Adrenal gland (tissue), 9 donors: ENCODE measurements at regions not wholly inside any gene's neighbourhood (a gene's known extent, or its start where the extent isn't known, plus 50 kb on each side); places are given as distances from the start of the nearest gene placed in this dataset.

Experiments used
- DNase-seq, 7 donors: peaks; one replicate each; pipeline ENCODE4 v3.0.0-alpha.2; 2019 to 2020
- H3K27ac ChIP-seq, 5 donors: fragments of 200-600 bp; sonication (generic) in 4 of 5; 1 replicate in 3 of 5; 2 replicates in 2 of 5; pipeline versions ENCODE4 v1.5.1 to v1.8.0; 2016 to 2020; ENCODE audit warnings: mild to moderate bottlenecking in 1 of 5
- H3K27me3 ChIP-seq: fragments of 200-600 bp; 2 replicates; pipeline ENCODE4 v1.8.0; 2021
- H3K36me3 ChIP-seq, 2 donors: fragments of 200-600 bp; replicated peaks in 1 of 2; 1 replicate in 1 of 2; 2 replicates in 1 of 2; pipeline versions ENCODE4 v1.5.1 to v1.8.0; 2018 to 2022
- H3K4me1 ChIP-seq, 2 donors: fragments of 200-600 bp; replicated peaks in 1 of 2; 1 replicate in 1 of 2; 2 replicates in 1 of 2; pipeline versions ENCODE4 v1.5.1 to v1.8.0; 2018 to 2021
- H3K4me3 ChIP-seq, 4 donors: fragments of 200-600 bp; sonication (generic) in 3 of 4; one replicate each; pipeline ENCODE4 v1.5.1; 2016 to 2018
- H3K9me3 ChIP-seq, 3 donors: fragments of 200-600 bp; sonication (generic) in 1 of 3; replicated peaks in 1 of 3; 1 replicate in 2 of 3; 2 replicates in 1 of 3; pipeline versions ENCODE4 v1.5.1 to v1.8.0; 2016 to 2021
- CTCF ChIP-seq, 6 experiments: fragments of 450-650 bp in 4 of 6; fragments of 200-600 bp in 2 of 6; sonication (generic) in 1 of 6; IDR thresholded peaks; 1 replicate in 5 of 6; 2 replicates in 1 of 6; pipeline versions ENCODE4 v1.5.1 to v1.8.0; 2016 to 2021; ENCODE audit warnings: antibody characterized with exemption in 6 of 6, mild to moderate bottlenecking in 2 of 6, moderate library complexity in 1 of 6
- POLR2A ChIP-seq, 2 donors: fragments of 450-650 bp; IDR thresholded peaks; one replicate each; pipeline ENCODE4 v1.6.1; 2017; ENCODE audit warnings: antibody characterized with exemption in 2 of 2, mild to moderate bottlenecking in 2 of 2, moderate library complexity in 1 of 2
- WGBS, 4 donors: extraction: QIAGEN DNeasy Blood & Tissue Kit in 2 of 4; methylation state at CpG; one replicate each; pipeline versions ENCODE4 v1.1.5 to v1.1.7; 2013 to 2017; 5-methylcytosine and 5-hydroxymethylcytosine counted together
- intact Hi-C, 2 donors: fragments of 100-400 bp; cut with DNase I; formaldehyde crosslinking; loops; one replicate each; pipeline versions ENCODE4 v1.14.1 to v1.15.0; 2022 to 2023
- donor health status: healthy with polysubstance abuse.
- donor health status: Bipolar disorder and iron deficiency.
- donor health status: DM: yes; HTN: yes; CAD: no.
- donor health status: DM: no; HTN: no; CAD: no.
- donor health status: DM: no; HTN: no; CAD: no.

GRCh38 chr20:40813029-40813431, 124.0 kb upstream of the MAFB start:
- intact Hi-C loops = no loop called here
- DNase-seq = peak in 1 of 7 donors; percentile 42
- no peaks in the 10 kb centered on the region for H3K9me3 ChIP-seq
- no peak overlapping the region for H3K27ac ChIP-seq
- H3K36me3 ChIP-seq = no peaks in the 10 kb centered on the region
- WGBS, 4 donors = 76 to 83% (median 77%) methylated on average over 5 of the region's 5 CpGs
- H3K4me1 ChIP-seq = no peaks in the 10 kb centered on the region
- TF ChIP-seq POLR2A (IDR thresholded peaks at IDR 0.05) (no peak), CTCF (IDR thresholded peaks at IDR 0.05) (no peak)
- no peaks in the 10 kb centered on the region for H3K27me3 ChIP-seq
- no peak overlapping the region for H3K4me3 ChIP-seq

- H3K27ac ChIP-seq = no peak overlapping the region
- WGBS, 4 donors = 67 to 74% (median 70%) methylated on average over 13 of the region's 13 CpGs
- H3K27me3 ChIP-seq = no peaks in the 10 kb centered on the region
- H3K4me3 ChIP-seq = no peak overlapping the region
- intact Hi-C loops = no loop called here
- H3K9me3 ChIP-seq = no peaks in the 10 kb centered on the region
- H3K4me1 ChIP-seq = no peaks in the 10 kb centered on the region
- H3K36me3 ChIP-seq = no peaks in the 10 kb centered on the region
- DNase-seq = peak in 1 of 7 donors; percentile 27
- TF ChIP-seq CTCF (IDR thresholded peaks at IDR 0.05) = no peak
- TF ChIP-seq POLR2A (IDR thresholded peaks at IDR 0.05) = no peak
These were observed 124.9 kb upstream of the MAFB start for GRCh38 chr20:40813708-40814630.

- H3K4me1 ChIP-seq = no peaks in the 10 kb centered on the region
- H3K9me3 ChIP-seq = no peaks in the 10 kb centered on the region
- no peak for DNase-seq
- H3K27me3 ChIP-seq = no peaks in the 10 kb centered on the region
- H3K36me3 ChIP-seq = no peaks in the 10 kb centered on the region
- TF ChIP-seq POLR2A (IDR thresholded peaks at IDR 0.05) (no peak), CTCF (IDR thresholded peaks at IDR 0.05) (no peak)
- intact Hi-C loops = no loop called here
- 80 to 92% (median 85%) methylated on average over 2 of the region's 2 CpGs for WGBS, 4 donors
- H3K27ac ChIP-seq = no peak overlapping the region
- no peak overlapping the region for H3K4me3 ChIP-seq
These were observed 125.6 kb upstream of the MAFB start for GRCh38 chr20:40814631-40814960.

GRCh38 chr20:40815156-40816038, 126.4 kb upstream of the MAFB start:
- no peaks in the 10 kb centered on the region for H3K9me3 ChIP-seq
- TF ChIP-seq CTCF (IDR thresholded peaks at IDR 0.05) (no peak), POLR2A (IDR thresholded peaks at IDR 0.05) (no peak)
- peak in 1 of 7 donors; percentile 24 for DNase-seq
- no peaks in the 10 kb centered on the region for H3K27me3 ChIP-seq
- intact Hi-C loops = no loop called here
- no peaks in the 10 kb centered on the region for H3K36me3 ChIP-seq
- H3K4me3 ChIP-seq = no peak overlapping the region
- WGBS, 4 donors = 93 to 97% (median 94%) methylated on average over 5 to 9 of the region's 9 CpGs
- H3K27ac ChIP-seq = no peak overlapping the region
- H3K4me1 ChIP-seq = no peaks in the 10 kb centered on the region
